ENCODE measurements at regions not wholly inside any gene's neighbourhood (a gene's known extent, or its start where the extent isn't known, plus 50 kb on each side); places are given as distances from the start of the nearest gene placed in this dataset.

GRCh38 chr4:180923486-180923885 lies 1319.7 kb upstream of the TENM3 start:
- no peaks in the 10 kb centered on the region for H3K36me3 ChIP-seq
- DNase-seq = no peak
- no peaks in the 10 kb centered on the region for H3K9me3 ChIP-seq
- H3K4me1 ChIP-seq = no peaks in the 10 kb centered on the region
- H3K27ac ChIP-seq = no peak overlapping the region
- intact Hi-C loops (cut with DNase I; ENCODE audit: low total_unique reads) = no loop called here
- TF ChIP-seq CTCF (IDR thresholded peaks at IDR 0.05 in 8 of 11, conservative IDR thresholded peaks at IDR 0.05 in 3 of 11) (no peak), POLR2A (IDR thresholded peaks at IDR 0.05) (no peak), POLR2AphosphoS5 (IDR thresholded peaks at IDR 0.05) (no peak)
- no peak overlapping the region for H3K4me3 ChIP-seq
- H3K27me3 ChIP-seq (replicated peaks in 1 of 7) = no peaks in the 10 kb centered on the region

GRCh38 chr4:180925805-180926204 lies 1317.4 kb upstream of the TENM3 start:
- intact Hi-C loops (cut with DNase I; ENCODE audit: low total_unique reads) = no loop called here
- Histone ChIP-seq H3K27ac (no peak overlapping the region), H3K9me3 (peaks cover 0 to 3% (median 0%) of the 10 kb centered on the region in 8 donors), H3K27me3 (replicated peaks in 1 of 7) (no peaks in the 10 kb centered on the region), H3K36me3 (no peaks in the 10 kb centered on the region), H3K4me1 (no peaks in the 10 kb centered on the region), H3K4me3 (no peak overlapping the region)
- WGBS, 5 donors = 79 to 93% (median 82%) methylated on average over 3 of the region's 3 CpGs
- no peak for DNase-seq
- TF ChIP-seq CTCF (IDR thresholded peaks at IDR 0.05 in 8 of 11, conservative IDR thresholded peaks at IDR 0.05 in 3 of 11) (no peak), POLR2A (IDR thresholded peaks at IDR 0.05) (no peak), POLR2AphosphoS5 (IDR thresholded peaks at IDR 0.05) (no peak)

DNA sequence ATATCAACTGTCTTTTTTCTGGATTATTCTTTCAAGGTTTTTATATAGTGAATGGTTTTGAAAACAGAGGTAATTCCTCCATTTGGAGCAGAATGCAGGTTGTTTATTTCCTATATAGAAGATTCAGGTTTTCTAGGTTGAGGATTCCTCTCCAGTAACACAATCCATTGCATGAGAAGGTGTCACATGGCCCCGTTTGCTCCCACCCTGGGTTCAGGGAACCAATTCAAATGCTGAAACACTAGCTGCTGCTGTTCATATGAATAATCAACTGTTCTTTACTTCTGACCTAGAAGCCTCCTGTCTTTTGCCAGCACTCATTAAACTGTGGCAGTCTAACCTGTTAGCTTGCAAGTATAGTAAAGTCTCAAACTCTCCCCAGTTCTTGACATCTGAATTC lies 1316.9 kb upstream of the TENM3 start:
- no peak for DNase-seq
- Histone ChIP-seq H3K9me3 (peaks cover 0 to 4% (median 0%) of the 10 kb centered on the region in 8 donors), H3K27me3 (replicated peaks in 1 of 7) (no peaks in the 10 kb centered on the region), H3K36me3 (no peaks in the 10 kb centered on the region), H3K27ac (no peak overlapping the region), H3K4me1 (no peaks in the 10 kb centered on the region), H3K4me3 (no peak overlapping the region)
- intact Hi-C loops (cut with DNase I; ENCODE audit: low total_unique reads) = no loop called here
- TF ChIP-seq CTCF (IDR thresholded peaks at IDR 0.05 in 8 of 11, conservative IDR thresholded peaks at IDR 0.05 in 3 of 11) = no peak
- no peak for TF ChIP-seq POLR2A (IDR thresholded peaks at IDR 0.05)
- TF ChIP-seq POLR2AphosphoS5 (IDR thresholded peaks at IDR 0.05) = no peak
- 20 to 50% (median 47%) methylated on average over 1 of the region's 1 CpG for WGBS, 5 donors

- no peak overlapping the region for H3K27ac ChIP-seq
- WGBS, 5 donors = 30 to 43% (median 40%) methylated on average over 4 of the region's 4 CpGs
- no peaks in the 10 kb centered on the region for H3K36me3 ChIP-seq
- no peak for DNase-seq
- H3K9me3 ChIP-seq = peaks cover 0 to 4% (median 0%) of the 10 kb centered on the region in 8 donors
- H3K4me3 ChIP-seq = no peak overlapping the region
- no peaks in the 10 kb centered on the region for H3K27me3 ChIP-seq (replicated peaks in 1 of 7)
- TF ChIP-seq CTCF (IDR thresholded peaks at IDR 0.05 in 8 of 11, conservative IDR thresholded peaks at IDR 0.05 in 3 of 11) (no peak), POLR2AphosphoS5 (IDR thresholded peaks at IDR 0.05) (no peak), POLR2A (IDR thresholded peaks at IDR 0.05) (no peak)
- intact Hi-C loops (cut with DNase I; ENCODE audit: low total_unique reads) = no loop called here
- no peaks in the 10 kb centered on the region for H3K4me1 ChIP-seq
Measured at GRCh38 chr4:180932370-180933001, 1310.7 kb upstream of the TENM3 start.
